B cell (primary cell): ENCODE measurements at regions not wholly inside any gene's neighbourhood (a gene's known extent, or its start where the extent isn't known, plus 50 kb on each side); places are given as distances from the start of the nearest gene placed in this dataset.

Experiments used
- ATAC-seq: fragments of 200-7000 bp; cut with Tn5 transposase; one replicate; pipeline ENCODE4 v1.10.0; 2021; ENCODE audit warnings: low read depth, mild to moderate bottlenecking, moderate number of reproducible peaks, moderate library complexity
- CTCF ChIA-PET: fragments of 350-600 bp; sonication (Branson Sonifier 250); formaldehyde crosslinking; loops from one replicate; lab custom pipeline; 2021; ENCODE audit warnings: antibody characterized with exemption, inconsistent platforms; lab: Charles Lee
- POLR2A ChIA-PET: fragments of 350-600 bp; sonication (Branson Sonifier 250); formaldehyde crosslinking; loops from one replicate; lab custom pipeline; 2021; ENCODE audit warnings: antibody characterized with exemption; lab: Charles Lee
- DNase-seq: peaks from one replicate; pipeline ENCODE4 v3.0.0; 2013
- H2AFZ ChIP-seq: 2 replicates; pipeline ENCODE4 v1.6.1; 2012; ENCODE audit warnings: mild to moderate bottlenecking, low read depth, low read length; ENCODE audit not compliant: insufficient read depth, poor library complexity, severe bottlenecking
- H3K27ac ChIP-seq, 2 donors: 1 replicate in 1 of 2; 2 replicates in 1 of 2; pipeline ENCODE4 v1.5.1; 2012 to 2013; ENCODE audit warnings: low read length in 2 of 2, mild to moderate bottlenecking in 2 of 2, moderate library complexity in 1 of 2
- H3K27me3 ChIP-seq, 4 experiments: fragments of 200-600 bp in 1 of 4; sonication (generic) in 1 of 4; replicated peaks in 1 of 4; 1 replicate in 2 of 4; 2 replicates in 2 of 4; pipeline versions ENCODE4 v1.6.1 to v1.7.0; 2013 to 2016; ENCODE audit warnings: low read length in 3 of 4, mild to moderate bottlenecking in 2 of 4, mixed read lengths in 1 of 4, moderate library complexity in 1 of 4; ENCODE audit not compliant: insufficient read depth in 4 of 4, control insufficient read depth in 3 of 4; ENCODE audit errors: control extremely low read depth in 1 of 4
- H3K36me3 ChIP-seq, 2 experiments: replicated peaks in 1 of 2; 1 replicate in 1 of 2; 2 replicates in 1 of 2; pipeline versions ENCODE4 v1.6.1 to v1.7.1; 2013; ENCODE audit warnings: low read length in 1 of 2; ENCODE audit not compliant: insufficient read depth in 2 of 2, control insufficient read depth in 1 of 2; ENCODE audit errors: control extremely low read depth in 1 of 2, extremely low read depth in 1 of 2
- H3K4me1 ChIP-seq, 2 donors: fragments of 200-600 bp in 1 of 2; sonication (generic) in 1 of 2; 1 replicate in 1 of 2; 2 replicates in 1 of 2; pipeline versions ENCODE4 v1.5.1 to v1.6.1; 2013 to 2017; ENCODE audit warnings: low read length in 2 of 2; ENCODE audit not compliant: control insufficient read depth in 2 of 2, insufficient read depth in 2 of 2
- H3K4me2 ChIP-seq: replicated peaks from 2 replicates; pipeline ENCODE3; 2012; ENCODE audit warnings: mild to moderate bottlenecking, low read depth, low read length; ENCODE audit not compliant: poor library complexity, severe bottlenecking
- H3K4me3 ChIP-seq, 5 experiments: fragments of 200-600 bp in 1 of 5; sonication (generic) in 1 of 5; 1 replicate in 3 of 5; 2 replicates in 2 of 5; pipeline versions ENCODE4 v1.5.1 to v1.7.0; 2011 to 2016; ENCODE audit warnings: low read length in 4 of 5, mild to moderate bottlenecking in 4 of 5, low read depth in 2 of 5, control low read depth in 1 of 5, moderate library complexity in 1 of 5; ENCODE audit not compliant: insufficient read depth in 1 of 5; ENCODE audit errors: control extremely low read depth in 1 of 5, extremely low read depth in 1 of 5
- H3K79me2 ChIP-seq: fragments of 200-600 bp; sonication (generic); one replicate; pipeline ENCODE4 v1.6.0; 2016; ENCODE audit warnings: low read length; ENCODE audit not compliant: control insufficient read depth, insufficient read depth
- H3K9ac ChIP-seq: fragments of 200-600 bp; sonication (generic); 2 replicates; pipeline ENCODE4 v1.6.1; 2017; ENCODE audit warnings: mild to moderate bottlenecking, low read length, moderate library complexity
- H3K9me3 ChIP-seq, 3 donors: one replicate each; pipeline versions ENCODE4 v1.6.1 to v1.7.1; 2013; ENCODE audit warnings: low read length in 2 of 3; ENCODE audit not compliant: control insufficient read depth in 2 of 3, insufficient read depth in 1 of 3; ENCODE audit errors: control extremely low read depth in 1 of 3
- H4K20me1 ChIP-seq: 2 replicates; pipeline ENCODE4 v1.6.0; 2012; ENCODE audit warnings: mild to moderate bottlenecking, low read length; ENCODE audit not compliant: insufficient read depth, control insufficient read depth, poor library complexity, severe bottlenecking
- H3K27ac Mint-ChIP-seq: one replicate; pipeline ENCODE4 v1.8.0; 2021; ENCODE audit warnings: mixed read lengths
- H3K27me3 Mint-ChIP-seq: one replicate; pipeline ENCODE4 v1.8.0; 2021; ENCODE audit warnings: mixed read lengths
- H3K4me1 Mint-ChIP-seq: one replicate; pipeline ENCODE4 v1.8.0; 2021; ENCODE audit warnings: mixed read lengths
- H3K4me3 Mint-ChIP-seq: one replicate; pipeline ENCODE4 v1.8.0; 2021; ENCODE audit warnings: mixed read lengths
- H3K9me3 Mint-ChIP-seq: one replicate; pipeline ENCODE4 v1.8.0; 2022; ENCODE audit warnings: mixed read lengths; ENCODE audit not compliant: insufficient read depth
- CTCF ChIP-seq: fragments of 200-600 bp; IDR thresholded peaks from one replicate; pipeline ENCODE4 v1.8.0; 2022; ENCODE audit warnings: antibody characterized with exemption, mild to moderate bottlenecking
- EZH2 ChIP-seq: IDR thresholded peaks from 2 replicates; pipeline ENCODE4 v1.6.1; 2012; ENCODE audit warnings: borderline replicate concordance, low read depth, mild to moderate bottlenecking, moderate library complexity, low read length; ENCODE audit not compliant: insufficient read depth, poor library complexity, severe bottlenecking
- WGBS: methylation state at CpG from one replicate; pipeline ENCODE4 v1.1.5; 2013; ENCODE audit warnings: missing lambda C conversion rate; ENCODE audit not compliant: insufficient coverage; 5-methylcytosine and 5-hydroxymethylcytosine counted together
- intact Hi-C: fragments of 100-400 bp; cut with micrococcal nuclease; formaldehyde crosslinking; loops from one replicate; pipeline ENCODE4 v1.10.0; 2022

DNA sequence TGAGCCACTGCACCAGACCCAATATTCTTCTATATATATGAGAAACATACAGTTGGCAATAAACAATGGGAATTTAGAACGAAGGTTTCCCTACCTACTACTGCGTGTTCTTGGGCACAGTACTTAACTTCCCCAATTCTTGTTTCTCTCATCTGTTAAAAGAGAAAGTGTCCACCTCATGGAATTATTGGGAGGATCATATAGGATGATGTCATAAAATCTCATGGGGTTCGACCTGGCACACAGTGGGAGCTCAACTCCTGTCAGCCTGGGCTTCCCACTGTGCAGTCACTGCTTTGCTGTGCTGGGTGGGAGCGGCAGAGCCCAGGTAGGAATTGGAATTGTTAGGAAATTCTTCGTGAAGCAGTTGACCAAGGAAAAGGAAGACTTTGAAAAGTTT lies 203.3 kb downstream of the SH3BP4 start:
- Mint-ChIP-seq H3K4me1 (no peaks in the 10 kb centered on the region), H3K9me3 (no peaks in the 10 kb centered on the region), H3K4me3 (no peak overlapping the region), H3K27ac (no peak overlapping the region), H3K27me3 (peaks cover 28% of the 10 kb centered on the region)
- ChIA-PET CTCF (no interaction called here), POLR2A (no interaction called here)
- H3K27me3 ChIP-seq = no peaks in the 10 kb centered on the region
- H3K36me3 ChIP-seq = no peaks in the 10 kb centered on the region
- H3K27ac ChIP-seq = no peak overlapping the region
- no peak overlapping the region for H3K4me2 ChIP-seq
- TF ChIP-seq EZH2 = no peak
- TF ChIP-seq CTCF = no peak
- DNase-seq = no peak
- H4K20me1 ChIP-seq = no peaks in the 10 kb centered on the region
- no peaks in the 10 kb centered on the region for H3K9me3 ChIP-seq
- ATAC-seq = no peak
- no peaks in the 10 kb centered on the region for H3K79me2 ChIP-seq
- H2AFZ ChIP-seq = no peak overlapping the region
- H3K4me3 ChIP-seq = no peak overlapping the region
- intact Hi-C loops = no loop called here
- H3K9ac ChIP-seq = no peak overlapping the region
- no peaks in the 10 kb centered on the region for H3K4me1 ChIP-seq
- 67% methylated on average over 1 of the region's 5 CpGs for WGBS

DNA sequence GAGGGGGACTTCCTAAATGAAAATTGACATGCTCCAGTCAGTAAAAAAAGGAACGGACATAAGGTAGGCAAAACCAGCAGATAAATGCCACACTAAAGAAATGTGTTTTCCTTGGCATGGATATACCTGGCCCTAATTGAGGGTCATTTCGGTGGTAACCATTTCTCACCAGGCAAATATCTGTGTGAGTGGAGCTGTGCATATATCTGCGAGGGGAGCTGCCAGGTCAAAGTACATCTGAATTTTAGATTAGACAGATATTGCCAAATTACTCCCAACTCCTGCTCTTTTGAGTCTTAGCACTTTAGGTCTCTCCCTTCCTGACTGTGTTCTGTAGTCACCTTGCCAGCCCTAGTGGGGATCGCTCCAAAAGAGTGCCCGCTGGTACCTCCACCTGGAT lies 204.2 kb downstream of the SH3BP4 start:
- CTCF ChIA-PET = no interaction called here
- no peak for ATAC-seq
- Mint-ChIP-seq H3K4me1 (no peaks in the 10 kb centered on the region), H3K9me3 (no peaks in the 10 kb centered on the region), H3K27me3 (peaks cover 33% of the 10 kb centered on the region), H3K4me3 (no peak overlapping the region), H3K27ac (no peak overlapping the region)
- 94% methylated on average over 5 of the region's 5 CpGs for WGBS
- Histone ChIP-seq H3K4me2 (no peak overlapping the region), H3K27ac (no peak overlapping the region), H3K4me1 (no peaks in the 10 kb centered on the region), H2AFZ (no peak overlapping the region), H4K20me1 (no peaks in the 10 kb centered on the region), H3K9me3 (no peaks in the 10 kb centered on the region), H3K36me3 (no peaks in the 10 kb centered on the region), H3K79me2 (no peaks in the 10 kb centered on the region), H3K27me3 (no peaks in the 10 kb centered on the region), H3K9ac (no peak overlapping the region), H3K4me3 (no peak overlapping the region)
- POLR2A ChIA-PET = no interaction called here
- TF ChIP-seq CTCF (no peak), EZH2 (no peak)
- intact Hi-C loops = no loop called here
- no peak for DNase-seq
